Cardiac fibroblast (primary cell): ENCODE measurements at regions not wholly inside any gene's neighbourhood (a gene's known extent, or its start where the extent isn't known, plus 50 kb on each side); places are given as distances from the start of the nearest gene placed in this dataset.

Experiments used
- DNase-seq, 2 donors: peaks; one replicate each; pipeline versions ENCODE4 v3.0.0 to v3.0.0-alpha.2; 2010; ENCODE audit warnings: low read depth in 2 of 2
- H3K4me3 ChIP-seq, 2 donors: replicated peaks in 1 of 2; 1 replicate in 1 of 2; 2 replicates in 1 of 2; pipeline ENCODE4 v1.5.1; 2011; ENCODE audit warnings: low read depth in 2 of 2, low read length in 2 of 2, mild to moderate bottlenecking in 2 of 2, moderate library complexity in 1 of 2
- TF ChIP-seq, protein P1 (sequence below): IDR thresholded peaks from one replicate; pipeline ENCODE4 v1.5.1; 2011; ENCODE audit warnings: low read depth, mild to moderate bottlenecking, low read length, inconsistent platforms

DNA sequence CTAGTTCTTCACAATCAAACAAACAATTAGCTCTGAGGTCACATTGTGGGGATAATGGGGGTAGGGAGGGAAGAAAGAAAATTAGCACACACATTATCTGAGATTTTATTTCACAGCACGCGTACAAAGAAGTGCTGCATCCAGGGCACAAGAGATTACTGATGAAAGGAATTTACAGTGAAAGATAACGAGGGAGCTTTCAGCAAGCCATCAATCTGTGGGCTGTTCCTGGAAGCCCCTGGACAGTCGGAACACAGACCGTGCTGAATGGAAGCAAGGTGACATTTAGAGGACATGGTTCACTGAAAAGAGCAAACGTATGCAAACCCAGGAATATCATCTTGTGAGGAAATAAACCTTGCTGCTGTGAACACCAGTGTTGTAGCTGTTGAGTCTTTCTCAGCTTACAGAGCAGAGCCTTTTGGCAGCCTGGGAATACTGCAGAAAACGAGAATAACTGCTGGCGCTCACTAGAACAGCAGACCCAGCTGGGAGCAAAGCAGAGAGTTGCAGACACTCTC is 63.2 kb downstream of the SCG2 start:
- no peak overlapping the region for H3K4me3 ChIP-seq
- TF ChIP-seq, protein P1, sequence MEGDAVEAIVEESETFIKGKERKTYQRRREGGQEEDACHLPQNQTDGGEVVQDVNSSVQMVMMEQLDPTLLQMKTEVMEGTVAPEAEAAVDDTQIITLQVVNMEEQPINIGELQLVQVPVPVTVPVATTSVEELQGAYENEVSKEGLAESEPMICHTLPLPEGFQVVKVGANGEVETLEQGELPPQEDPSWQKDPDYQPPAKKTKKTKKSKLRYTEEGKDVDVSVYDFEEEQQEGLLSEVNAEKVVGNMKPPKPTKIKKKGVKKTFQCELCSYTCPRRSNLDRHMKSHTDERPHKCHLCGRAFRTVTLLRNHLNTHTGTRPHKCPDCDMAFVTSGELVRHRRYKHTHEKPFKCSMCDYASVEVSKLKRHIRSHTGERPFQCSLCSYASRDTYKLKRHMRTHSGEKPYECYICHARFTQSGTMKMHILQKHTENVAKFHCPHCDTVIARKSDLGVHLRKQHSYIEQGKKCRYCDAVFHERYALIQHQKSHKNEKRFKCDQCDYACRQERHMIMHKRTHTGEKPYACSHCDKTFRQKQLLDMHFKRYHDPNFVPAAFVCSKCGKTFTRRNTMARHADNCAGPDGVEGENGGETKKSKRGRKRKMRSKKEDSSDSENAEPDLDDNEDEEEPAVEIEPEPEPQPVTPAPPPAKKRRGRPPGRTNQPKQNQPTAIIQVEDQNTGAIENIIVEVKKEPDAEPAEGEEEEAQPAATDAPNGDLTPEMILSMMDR = no peak
- DNase-seq = peak in 1 of 2 donors; percentile 57

DNA sequence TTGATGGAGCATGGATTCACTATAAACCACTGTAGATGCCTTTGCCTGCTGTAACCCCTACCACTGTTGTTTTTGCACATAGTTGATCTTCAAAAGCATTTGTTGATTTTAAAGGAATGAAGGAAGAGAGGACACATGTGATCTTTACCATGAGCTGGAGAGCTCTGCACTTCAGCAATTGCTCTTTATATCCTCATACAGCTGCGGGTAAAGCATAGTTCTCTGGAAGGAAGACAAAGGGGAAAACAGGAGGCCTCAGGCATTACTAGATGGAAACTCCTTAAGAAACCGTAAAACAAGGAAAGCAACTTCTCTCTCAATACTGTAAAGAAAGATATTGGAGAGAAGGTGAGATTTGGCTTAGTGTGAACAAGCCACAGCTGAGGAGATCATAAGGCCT is 60.6 kb downstream of the SCG2 start:
- TF ChIP-seq, protein P1 = no peak
- H3K4me3 ChIP-seq = no peak overlapping the region
- DNase-seq = no peak

DNA sequence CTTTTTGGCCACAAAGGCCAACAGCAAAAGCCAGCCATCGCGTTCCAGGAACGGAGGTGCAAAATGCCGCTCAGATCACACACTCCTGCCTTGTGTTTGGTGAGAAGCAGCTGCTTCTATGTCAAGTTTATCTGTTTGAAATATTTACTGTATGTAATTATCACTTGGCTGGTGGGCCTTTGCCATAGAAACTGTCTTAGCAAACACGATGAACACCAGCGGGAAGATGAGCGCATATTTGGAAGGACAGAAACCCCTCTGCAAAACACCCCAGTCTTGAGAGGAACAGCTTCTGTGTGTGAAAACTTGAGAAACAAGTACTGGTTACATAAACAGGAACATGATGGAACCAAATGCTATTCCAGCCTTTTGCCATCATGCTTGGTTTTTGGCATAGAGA is 59.7 kb downstream of the SCG2 start:
- H3K4me3 ChIP-seq = no peak overlapping the region
- TF ChIP-seq, protein P1 = no peak
- DNase-seq = no peak

DNA sequence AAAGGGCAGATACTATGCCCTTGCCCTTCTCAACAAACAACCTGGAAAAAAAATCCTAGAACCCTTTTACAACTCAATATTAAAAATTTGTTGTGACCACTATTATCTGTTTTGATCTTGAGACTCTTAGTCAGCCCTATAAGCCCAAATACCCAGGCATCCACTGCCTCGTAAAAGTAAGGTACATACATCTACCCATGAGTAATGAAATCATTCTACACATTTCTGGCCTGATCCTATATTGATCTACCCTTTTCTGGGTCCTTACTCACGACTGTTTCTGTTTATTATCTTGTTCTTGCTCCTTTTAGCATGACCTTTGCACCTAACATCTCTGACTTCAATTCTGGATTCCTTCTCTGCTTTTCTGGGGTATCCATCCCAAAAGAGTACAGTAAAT is 56.8 kb downstream of the SCG2 start:
- TF ChIP-seq, protein P1 = no peak

DNA sequence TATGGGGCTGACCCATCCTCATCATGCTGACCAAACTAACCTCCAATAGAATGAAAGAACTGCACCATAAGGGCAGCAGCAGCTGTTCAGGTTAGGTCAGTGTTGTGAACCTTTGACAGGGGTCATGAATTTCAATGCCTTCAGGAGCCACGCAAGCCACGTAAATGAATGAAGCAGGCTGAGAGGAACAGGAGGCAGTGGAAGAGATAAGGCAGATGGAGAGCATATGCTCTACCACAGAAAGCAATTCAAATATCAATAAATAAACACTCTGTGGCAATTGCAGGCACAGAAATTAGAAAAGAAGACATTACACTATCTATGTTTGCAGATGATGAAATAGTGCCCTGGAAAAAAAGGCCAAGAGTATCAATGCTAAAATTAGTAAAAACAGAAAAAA is 56.3 kb downstream of the SCG2 start:
- no peak overlapping the region for H3K4me3 ChIP-seq
- TF ChIP-seq, protein P1 = no peak
- DNase-seq = no peak

More for the DNA sequence above, 56.8 kb downstream of the SCG2 start:
- H3K4me3 ChIP-seq = no peak overlapping the region
- DNase-seq = no peak
